Stimulated activated naive CD8-positive, alpha-beta T cell treated with anti-CD3 and anti-CD28 coated beads, Interleukin-15, amount 100 ng/mL, for 72 hours (primary cell): ENCODE measurements at regions not wholly inside any gene's neighbourhood (a gene's known extent, or its start where the extent isn't known, plus 50 kb on each side); places are given as distances from the start of the nearest gene placed in this dataset.

Experiments
- ATAC-seq: fragments of 150-1000 bp; cut with Tn5 transposase; 2 replicates; pipeline ENCODE4 v1.10.0; 2021; ENCODE audit warnings: mild to moderate bottlenecking, moderate library complexity
- DNase-seq, 2 donors: peaks; one replicate each; pipeline ENCODE4 v3.0.0; 2021 to 2022
- H3K27ac Mint-ChIP-seq, 2 donors: one replicate each; pipeline ENCODE4 v1.8.0; 2022; ENCODE audit warnings: mild to moderate bottlenecking in 2 of 2, mixed read lengths in 2 of 2, moderate library complexity in 2 of 2
- H3K27me3 Mint-ChIP-seq: one replicate; pipeline ENCODE4 v1.8.0; 2022; ENCODE audit warnings: mixed read lengths
- H3K4me1 Mint-ChIP-seq: one replicate; pipeline ENCODE4 v1.8.0; 2022; ENCODE audit warnings: mild to moderate bottlenecking, mixed read lengths
- H3K4me3 Mint-ChIP-seq, 2 donors: one replicate each; pipeline ENCODE4 v1.8.0; 2022; ENCODE audit warnings: mild to moderate bottlenecking in 2 of 2, mixed read lengths in 2 of 2, moderate library complexity in 1 of 2
- H3K9me3 Mint-ChIP-seq, 2 donors: one replicate each; pipeline ENCODE4 v1.8.0; 2022; ENCODE audit warnings: mixed read lengths in 2 of 2

- no peaks in the 10 kb centered on the region for H3K4me1 Mint-ChIP-seq
- no peak for DNase-seq
- no peak overlapping the region for H3K27ac Mint-ChIP-seq
- no peak for ATAC-seq
- no peak overlapping the region for H3K4me3 Mint-ChIP-seq
- no peaks in the 10 kb centered on the region for H3K27me3 Mint-ChIP-seq
- no peaks in the 10 kb centered on the region for H3K9me3 Mint-ChIP-seq
These were observed 183.6 kb downstream of the GADD45G start for GRCh38 chr9:89788434-89788833.

DNA sequence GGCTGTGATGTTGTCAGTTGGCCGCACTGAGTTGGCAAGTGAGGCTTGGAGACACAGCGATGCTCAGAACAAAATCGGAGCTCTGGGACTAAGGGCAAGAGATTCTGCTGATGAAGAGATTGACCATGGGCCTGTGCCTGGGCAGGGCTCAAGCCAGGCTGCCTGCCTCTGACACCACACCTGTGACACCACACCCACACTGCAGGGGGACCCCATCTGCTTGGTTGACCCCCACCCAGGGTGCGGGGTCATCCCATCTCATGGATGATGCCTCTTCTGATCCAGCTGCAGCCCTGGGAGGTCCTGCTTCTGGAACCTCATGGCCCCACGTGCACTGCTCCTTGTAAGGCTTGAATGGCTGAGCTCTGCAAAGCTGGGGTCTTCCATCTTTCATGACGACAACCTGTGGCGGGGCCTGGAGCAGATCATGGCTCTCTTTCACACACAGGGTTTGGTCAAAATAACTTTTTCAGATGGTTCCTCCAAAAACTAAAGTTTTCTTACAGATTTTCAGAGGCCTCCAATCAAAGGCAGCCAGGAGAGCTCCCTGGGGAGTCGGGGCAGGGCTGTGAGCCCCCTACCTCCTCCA is 185.2 kb downstream of the GADD45G start:
- DNase-seq (no peak), ATAC-seq (no peak)
- H3K27me3 Mint-ChIP-seq: no peaks in the 10 kb centered on the region
- H3K9me3 Mint-ChIP-seq: no peaks in the 10 kb centered on the region
- H3K4me3 Mint-ChIP-seq: no peak overlapping the region
- H3K27ac Mint-ChIP-seq: no peak overlapping the region
- no peaks in the 10 kb centered on the region for H3K4me1 Mint-ChIP-seq

- H3K27me3 Mint-ChIP-seq: no peaks in the 10 kb centered on the region
- ATAC-seq (peak; percentile 33), DNase-seq (no peak)
- peak overlapping the region in 1 of 2 donors; percentile 0 for H3K27ac Mint-ChIP-seq
- no peaks in the 10 kb centered on the region for H3K9me3 Mint-ChIP-seq
- H3K4me1 Mint-ChIP-seq: no peaks in the 10 kb centered on the region
- H3K4me3 Mint-ChIP-seq: no peak overlapping the region
These were observed 185.8 kb downstream of the GADD45G start for GRCh38 chr9:89790542-89791109.

DNA sequence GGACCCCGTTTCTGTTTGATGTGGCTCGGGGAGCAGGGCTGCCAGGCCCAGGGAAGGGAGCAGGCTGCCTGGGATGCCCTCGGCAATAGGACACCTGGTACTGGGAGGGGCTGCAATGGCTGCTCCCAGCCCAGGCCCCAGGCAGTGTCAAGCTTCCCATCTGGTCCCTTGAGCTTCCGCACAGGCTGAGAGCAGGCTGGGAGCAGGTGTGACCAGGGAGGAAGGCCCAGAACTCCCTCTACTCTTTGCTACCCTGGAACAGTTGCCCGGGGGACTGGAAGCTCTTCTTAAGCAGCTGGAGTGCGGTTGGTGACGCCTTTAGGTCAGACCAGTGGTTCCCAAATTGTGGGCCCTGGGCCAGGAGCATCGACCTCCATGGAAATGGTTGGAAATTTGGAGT is 186.9 kb downstream of the GADD45G start:
- H3K27me3 Mint-ChIP-seq: no peaks in the 10 kb centered on the region
- no peak overlapping the region for H3K27ac Mint-ChIP-seq
- DNase-seq (no peak), ATAC-seq (no peak)
- no peaks in the 10 kb centered on the region for H3K9me3 Mint-ChIP-seq
- H3K4me3 Mint-ChIP-seq: no peak overlapping the region
- H3K4me1 Mint-ChIP-seq: no peaks in the 10 kb centered on the region

GRCh38 chr9:89792189-89793123 is 187.6 kb downstream of the GADD45G start:
- Mint-ChIP-seq H3K27me3 (no peaks in the 10 kb centered on the region), H3K4me1 (no peaks in the 10 kb centered on the region), H3K4me3 (no peak overlapping the region), H3K27ac (no peak overlapping the region), H3K9me3 (no peaks in the 10 kb centered on the region)
- no peak for DNase-seq
- ATAC-seq: no peak

GRCh38 chr9:89793124-89793495 is 188.3 kb downstream of the GADD45G start:
- Mint-ChIP-seq H3K27me3 (no peaks in the 10 kb centered on the region), H3K4me1 (no peaks in the 10 kb centered on the region), H3K9me3 (no peaks in the 10 kb centered on the region), H3K27ac (no peak overlapping the region), H3K4me3 (no peak overlapping the region)
- ATAC-seq: no peak
- DNase-seq: no peak

- ATAC-seq: no peak
- no peaks in the 10 kb centered on the region for H3K27me3 Mint-ChIP-seq
- no peaks in the 10 kb centered on the region for H3K4me1 Mint-ChIP-seq
- H3K27ac Mint-ChIP-seq: no peak overlapping the region
- H3K9me3 Mint-ChIP-seq: no peaks in the 10 kb centered on the region
- H3K4me3 Mint-ChIP-seq: no peak overlapping the region
- no peak for DNase-seq
These were observed 188.7 kb downstream of the GADD45G start for GRCh38 chr9:89793551-89793950.

- no peak for ATAC-seq
- Mint-ChIP-seq H3K4me3 (no peak overlapping the region), H3K4me1 (no peaks in the 10 kb centered on the region), H3K27me3 (no peaks in the 10 kb centered on the region), H3K9me3 (no peaks in the 10 kb centered on the region), H3K27ac (no peak overlapping the region)
- DNase-seq: no peak
These were observed 190.1 kb downstream of the GADD45G start for GRCh38 chr9:89794918-89795317.

- Mint-ChIP-seq H3K27me3 (no peaks in the 10 kb centered on the region), H3K4me1 (no peaks in the 10 kb centered on the region), H3K27ac (no peak overlapping the region), H3K4me3 (no peak overlapping the region), H3K9me3 (no peaks in the 10 kb centered on the region)
- DNase-seq: no peak
- ATAC-seq: no peak
These were observed 190.9 kb downstream of the GADD45G start for GRCh38 chr9:89795538-89796195.

DNA sequence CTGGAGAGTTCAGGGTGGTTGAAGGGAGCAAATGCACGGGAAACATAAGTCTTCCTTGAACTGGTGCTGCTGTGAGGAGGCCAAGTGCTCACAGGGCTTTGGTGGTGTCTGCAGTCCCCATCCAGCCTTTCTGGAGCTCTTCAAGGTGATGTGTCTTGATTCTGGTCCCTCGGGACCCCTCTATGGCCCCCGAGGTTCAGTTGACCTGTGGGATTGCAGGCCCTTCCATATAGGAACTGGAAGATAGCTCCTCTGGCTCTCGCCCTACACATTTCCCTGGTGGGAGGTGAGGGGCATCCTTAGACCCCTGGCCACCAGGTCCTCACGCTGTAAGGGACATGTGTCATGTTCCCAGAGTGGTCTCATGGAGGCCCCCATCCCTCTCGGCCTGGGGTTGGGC is 191.8 kb downstream of the GADD45G start:
- H3K4me3 Mint-ChIP-seq: no peak overlapping the region
- no peaks in the 10 kb centered on the region for H3K4me1 Mint-ChIP-seq
- H3K27me3 Mint-ChIP-seq: peaks cover 6% of the 10 kb centered on the region
- no peak for DNase-seq
- no peaks in the 10 kb centered on the region for H3K9me3 Mint-ChIP-seq
- peak overlapping the region in 1 of 2 donors; percentile 57 for H3K27ac Mint-ChIP-seq
- no peak for ATAC-seq

DNA sequence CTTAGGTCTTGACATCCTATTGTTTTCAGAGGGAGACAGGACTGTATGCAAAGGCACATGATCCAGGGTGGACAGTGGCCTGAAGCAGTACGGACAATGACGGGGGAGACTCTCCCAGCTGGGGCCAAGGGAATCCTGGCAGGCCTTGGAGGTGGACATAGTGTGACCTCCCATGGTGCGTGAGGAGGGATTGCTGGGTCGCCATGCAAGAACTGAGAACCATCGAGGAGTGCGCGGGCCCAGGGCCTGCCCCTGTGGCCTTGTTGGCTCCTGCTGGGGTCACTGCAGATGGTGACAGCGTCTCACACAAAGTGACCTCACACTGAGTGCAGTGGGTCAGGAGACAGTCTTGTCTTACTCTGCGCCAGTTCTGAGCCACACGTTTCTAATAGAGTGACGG is 192.4 kb downstream of the GADD45G start:
- Mint-ChIP-seq H3K4me1 (no peaks in the 10 kb centered on the region), H3K9me3 (no peaks in the 10 kb centered on the region), H3K27ac (no peak overlapping the region), H3K27me3 (peaks cover 12% of the 10 kb centered on the region), H3K4me3 (no peak overlapping the region)
- ATAC-seq (no peak), DNase-seq (no peak)

DNA sequence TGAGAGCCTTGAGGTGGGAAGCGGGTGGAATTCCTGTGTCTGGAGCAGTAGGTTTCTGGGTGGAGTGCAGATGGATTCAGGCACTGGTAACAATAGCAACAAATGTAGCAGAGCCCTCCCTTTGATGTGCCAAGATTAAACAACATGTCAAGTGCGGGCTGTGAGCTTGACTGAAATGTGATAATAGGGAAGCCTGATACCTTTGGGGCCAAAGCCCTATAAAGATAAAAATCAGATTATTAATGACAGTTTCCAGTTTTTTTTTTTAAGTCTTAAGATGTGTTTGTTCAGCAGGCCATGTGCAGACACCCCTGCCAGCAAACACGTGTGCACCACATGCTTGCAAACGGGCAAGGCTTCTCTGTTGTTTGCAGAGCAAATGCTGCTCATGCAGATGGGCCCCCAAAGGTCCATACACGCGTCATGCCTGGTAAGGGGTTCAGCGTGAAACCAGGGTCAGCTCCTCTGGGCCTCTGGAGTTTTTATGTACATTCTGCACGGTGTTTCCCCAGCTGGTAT is 193.2 kb downstream of the GADD45G start:
- H3K9me3 Mint-ChIP-seq: no peaks in the 10 kb centered on the region
- ATAC-seq: no peak
- no peak overlapping the region for H3K27ac Mint-ChIP-seq
- no peaks in the 10 kb centered on the region for H3K4me1 Mint-ChIP-seq
- DNase-seq: no peak
- H3K27me3 Mint-ChIP-seq: peaks cover 20% of the 10 kb centered on the region
- H3K4me3 Mint-ChIP-seq: no peak overlapping the region

DNA sequence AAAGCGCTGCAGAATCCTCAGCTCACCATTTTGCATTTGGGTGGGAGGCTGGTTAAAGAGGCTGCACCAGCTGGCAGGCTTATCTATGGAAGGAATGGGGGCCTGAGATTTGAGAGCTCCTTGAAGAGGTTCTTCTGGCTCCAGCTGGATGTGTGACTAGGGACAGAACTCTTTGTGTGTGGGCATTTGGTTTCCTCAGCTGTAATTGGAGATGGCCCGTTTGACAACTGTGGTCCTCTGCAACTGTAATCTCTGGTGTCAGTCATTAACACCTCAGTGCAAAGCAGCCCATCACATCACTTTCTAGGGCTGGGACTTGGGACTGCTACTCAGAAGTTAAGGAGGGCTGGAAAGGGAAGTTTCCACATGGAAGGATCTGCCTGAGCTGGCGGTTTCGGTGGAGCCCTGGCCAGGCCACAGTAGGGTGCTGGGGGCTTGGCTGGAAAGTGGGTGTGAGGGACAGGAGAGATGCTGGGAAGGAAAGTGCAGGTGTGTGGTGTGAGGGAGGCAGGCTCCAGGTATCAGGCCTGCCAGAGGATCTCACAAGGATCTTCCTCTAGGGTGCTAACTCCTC is 193.8 kb downstream of the GADD45G start:
- H3K4me1 Mint-ChIP-seq: no peaks in the 10 kb centered on the region
- H3K27ac Mint-ChIP-seq: peak overlapping the region in 1 of 2 donors; percentile 36
- peaks cover 26% of the 10 kb centered on the region for H3K27me3 Mint-ChIP-seq
- ATAC-seq (no peak), DNase-seq (no peak)
- H3K9me3 Mint-ChIP-seq: no peaks in the 10 kb centered on the region
- no peak overlapping the region for H3K4me3 Mint-ChIP-seq

GRCh38 chr9:89799221-89799620 is 194.4 kb downstream of the GADD45G start:
- H3K27me3 Mint-ChIP-seq: peaks cover 32% of the 10 kb centered on the region
- no peak for DNase-seq
- no peak overlapping the region for H3K4me3 Mint-ChIP-seq
- no peak for ATAC-seq
- H3K4me1 Mint-ChIP-seq: peaks cover 1% of the 10 kb centered on the region
- no peak overlapping the region for H3K27ac Mint-ChIP-seq
- H3K9me3 Mint-ChIP-seq: no peaks in the 10 kb centered on the region

DNA sequence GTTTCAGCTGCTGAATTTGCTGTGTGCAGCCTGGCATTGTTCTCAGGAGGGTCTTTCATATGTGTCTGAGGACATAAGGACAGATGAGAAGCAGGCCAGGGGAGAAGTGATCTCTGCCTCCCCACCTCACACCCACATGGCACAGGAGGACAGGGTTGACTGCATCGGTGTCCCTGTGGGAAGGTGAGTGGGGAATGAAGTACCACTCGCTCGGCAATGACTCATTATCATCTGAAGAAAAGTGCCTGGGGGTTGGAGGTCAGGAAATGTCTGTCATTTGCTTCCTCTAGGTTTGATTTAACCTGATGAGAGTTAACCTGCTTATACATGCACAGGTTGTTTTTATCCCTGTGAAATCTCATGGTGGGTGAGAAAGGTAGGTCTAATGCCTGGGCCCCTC is 195.0 kb downstream of the GADD45G start:
- Mint-ChIP-seq H3K27ac (no peak overlapping the region), H3K4me3 (no peak overlapping the region), H3K27me3 (peaks cover 32% of the 10 kb centered on the region), H3K4me1 (peaks cover 7% of the 10 kb centered on the region), H3K9me3 (no peaks in the 10 kb centered on the region)
- ATAC-seq (no peak), DNase-seq (no peak)
